OCI-LY7 (cell line): ENCODE measurements at regions not wholly inside any gene's neighbourhood (a gene's known extent, or its start where the extent isn't known, plus 50 kb on each side); places are given as distances from the start of the nearest gene placed in this dataset.

ENCODE experiments used
- CTCF ChIP-seq: fragments of 200-600 bp; sonication (generic); conservative IDR thresholded peaks from 2 replicates; pipeline ENCODE4 v1.5.1; 2014; ENCODE audit warnings: mild to moderate bottlenecking, antibody characterized with exemption, low read length, moderate library complexity, mixed read lengths
- EZH2phosphoT487 ChIP-seq: fragments of 200-600 bp; sonication (generic); IDR thresholded peaks from 2 replicates; pipeline ENCODE4 v1.6.1; 2018; ENCODE audit warnings: low read depth, borderline replicate concordance, mild to moderate bottlenecking, mixed run types, antibody characterized with exemption, low read length, moderate library complexity, mixed read lengths

DNA sequence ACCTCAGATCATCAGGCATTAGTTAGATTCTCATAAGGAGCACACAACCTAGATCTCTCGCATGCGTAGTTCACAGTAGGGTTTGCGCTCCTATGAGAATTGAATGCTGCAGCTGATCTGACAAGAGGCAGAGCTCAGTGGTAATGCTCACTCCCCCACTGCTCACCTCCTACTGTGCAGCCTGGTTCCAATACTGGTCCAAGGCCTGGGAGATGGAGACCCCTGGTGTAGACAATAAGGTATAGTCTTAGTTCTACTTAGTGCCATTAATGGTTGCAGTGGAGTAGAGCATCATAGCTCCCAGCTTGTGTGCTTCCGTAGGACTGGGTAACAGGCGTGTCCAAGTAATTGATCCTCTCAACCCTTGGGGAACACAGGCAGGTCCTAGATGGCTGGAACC is 70.4 kb upstream of the ANKRD55 start:
- TF ChIP-seq CTCF (no peak), EZH2phosphoT487 (no peak)
